GM12878 (cell line): ENCODE measurements at regions not wholly inside any gene's neighbourhood (a gene's known extent, or its start where the extent isn't known, plus 50 kb on each side); places are given as distances from the start of the nearest gene placed in this dataset.

Source experiments
- ATAC-seq: fragments of 200-7000 bp; cut with Tn5 transposase; 3 replicates; pipeline ENCODE4 v1.9.1; 2020; ENCODE audit warnings: mild to moderate bottlenecking, moderate library complexity
- BruUV-seq: library from RNA; stranded (reverse); fragments of 400-500 nt; replicated peaks from 2 replicates; lab custom pipeline; 2021; lab: Mats Ljungman, UMichigan
- CTCF ChIA-PET: fragments of 300-600 bp; sonication (Branson Sonifier 250); formaldehyde crosslinking; extraction: SDS; loops from one replicate; lab custom pipeline; 2021; ENCODE audit warnings: inconsistent platforms; lab: Yijun Ruan, JAX
- POLR2A ChIA-PET: fragments of 350-600 bp; formaldehyde crosslinking; extraction: SDS; loops from one replicate; lab custom pipeline; 2021; ENCODE audit warnings: inconsistent platforms; lab: Charles Lee
- RAD21 ChIA-PET: fragments of 300-600 bp; sonication (Branson Sonifier 250); formaldehyde crosslinking; loops from one replicate; lab custom pipeline; 2023; ENCODE audit warnings: antibody characterized with exemption; ENCODE audit not compliant: unreplicated experiment; lab: Charles Lee
- SMC1A ChIA-PET: fragments of 300-600 bp; sonication (Branson Sonifier 250); formaldehyde crosslinking; loops from one replicate; lab custom pipeline; 2023; ENCODE audit not compliant: unreplicated experiment, uncharacterized antibody; lab: Charles Lee
- DNase-seq: peaks from one replicate; pipeline ENCODE4 v3.0.0-alpha.2; 2011; ENCODE audit warnings: low read depth, low spot score
- FAIRE-seq: peaks from 3 replicates; lab custom pipeline; 2011; peaks lifted over from hg19 to GRCh38; lab: Jason Lieb, UNC
- H2AFZ ChIP-seq: 2 replicates; pipeline ENCODE4 v1.6.0; 2011; ENCODE audit warnings: low read depth, low read length, control low read depth; ENCODE audit not compliant: control insufficient read depth
- H3K27ac ChIP-seq: 2 replicates; pipeline ENCODE4 v1.5.1; 2011; ENCODE audit warnings: control low read depth; ENCODE audit not compliant: control insufficient read depth, insufficient read depth
- H3K27me3 ChIP-seq, 2 experiments: replicated peaks in 1 of 2; 2 replicates each; pipeline versions ENCODE4 v1.6.0 to v1.6.1; 2011; ENCODE audit warnings: low read length in 1 of 2; ENCODE audit not compliant: control insufficient read depth in 2 of 2, insufficient read depth in 2 of 2
- H3K36me3 ChIP-seq, 2 experiments: 2 replicates each; pipeline ENCODE4 v1.5.1; 2011; ENCODE audit warnings: low read length in 1 of 2; ENCODE audit not compliant: control insufficient read depth in 2 of 2, insufficient read depth in 2 of 2
- H3K4me1 ChIP-seq: 2 replicates; pipeline ENCODE4 v1.6.1; 2011; ENCODE audit warnings: mild to moderate bottlenecking, low read length, moderate library complexity, mixed read lengths; ENCODE audit not compliant: control insufficient read depth, insufficient read depth
- H3K4me2 ChIP-seq: 2 replicates; pipeline ENCODE4 v1.6.0; 2011; ENCODE audit warnings: control low read depth; ENCODE audit not compliant: control insufficient read depth, insufficient read depth
- H3K4me3 ChIP-seq: fragments of 200-600 bp; sonication (generic); 2 replicates; pipeline ENCODE4 v1.5.1; 2016
- H3K79me2 ChIP-seq: 2 replicates; pipeline ENCODE4 v1.6.0; 2011; ENCODE audit warnings: low read length; ENCODE audit not compliant: control insufficient read depth, insufficient read depth
- H3K9ac ChIP-seq: 2 replicates; pipeline ENCODE4 v1.8.0; 2011; ENCODE audit warnings: low read length, control low read depth, mixed read lengths; ENCODE audit not compliant: control insufficient read depth, insufficient read depth
- H3K9me3 ChIP-seq: replicated peaks from 3 replicates; pipeline ENCODE4 v1.5.1; 2011; ENCODE audit warnings: mild to moderate bottlenecking, low read length; ENCODE audit not compliant: control insufficient read depth, insufficient read depth
- H4K20me1 ChIP-seq: 2 replicates; pipeline ENCODE4 v1.6.0; 2011; ENCODE audit not compliant: control insufficient read depth, insufficient read depth
- ATF7 ChIP-seq: fragments of 450-650 bp; IDR thresholded peaks from 2 replicates; pipeline ENCODE4 v1.6.1; 2016; ENCODE audit warnings: low read depth, mild to moderate bottlenecking
- BMI1 ChIP-seq: fragments of 450-650 bp; IDR thresholded peaks from 2 replicates; pipeline ENCODE4 v1.6.1; 2016; ENCODE audit warnings: mild to moderate bottlenecking, moderate library complexity, borderline replicate concordance
- CREM ChIP-seq: IDR thresholded peaks from 2 replicates; pipeline ENCODE4 v1.6.1; 2014; ENCODE audit warnings: antibody characterized with exemption, low read depth
- DPF2 ChIP-seq: fragments of 450-650 bp; IDR thresholded peaks from 2 replicates; pipeline ENCODE4 v1.6.1; 2017; ENCODE audit warnings: mild to moderate bottlenecking
- ESRRA ChIP-seq: IDR thresholded peaks from 2 replicates; pipeline ENCODE4 v1.6.1; 2012; ENCODE audit warnings: mild to moderate bottlenecking, low read length, improper control_type of control experiment
- GATAD2B ChIP-seq: fragments of 450-650 bp; conservative IDR thresholded peaks from 2 replicates; pipeline ENCODE4 v1.6.1; 2017; ENCODE audit warnings: low read depth, mild to moderate bottlenecking, moderate library complexity
- LARP7 ChIP-seq: fragments of 450-650 bp; IDR thresholded peaks from 2 replicates; pipeline ENCODE4 v1.6.1; 2017; ENCODE audit warnings: mild to moderate bottlenecking
- MXI1 ChIP-seq: fragments of 150-350 bp; IDR thresholded peaks from 2 replicates; pipeline ENCODE4 v1.6.1; 2011; ENCODE audit warnings: low read depth, mild to moderate bottlenecking, inconsistent platforms, low read length, improper control_type of control experiment
- MYB ChIP-seq: fragments of 150-350 bp; IDR thresholded peaks from 2 replicates; pipeline ENCODE4 v1.6.1; 2014; ENCODE audit warnings: mild to moderate bottlenecking, low read depth, low read length, borderline replicate concordance
- NFXL1 ChIP-seq: fragments of 450-650 bp; IDR thresholded peaks from 2 replicates; pipeline ENCODE4 v1.6.1; 2017; ENCODE audit warnings: antibody characterized with exemption, mild to moderate bottlenecking, borderline replicate concordance
- PML ChIP-seq: IDR thresholded peaks from 2 replicates; pipeline ENCODE4 v1.6.1; 2012; ENCODE audit warnings: low read length, inconsistent platforms
- RAD51 ChIP-seq: fragments of 450-650 bp; IDR thresholded peaks from 2 replicates; pipeline ENCODE4 v1.6.1; 2016; ENCODE audit warnings: moderate library complexity, mild to moderate bottlenecking, inconsistent platforms
- REST ChIP-seq: IDR thresholded peaks from 2 replicates; pipeline ENCODE4 v1.6.1; 2012; ENCODE audit warnings: mild to moderate bottlenecking, low read depth, low read length
- SPI1 ChIP-seq: IDR thresholded peaks from 2 replicates; pipeline ENCODE4 v1.6.1; 2011; ENCODE audit warnings: low read depth, mild to moderate bottlenecking, low read length, moderate library complexity, borderline replicate concordance; ENCODE audit not compliant: insufficient read depth
- STAT3 ChIP-seq: IDR thresholded peaks from 2 replicates; pipeline ENCODE4 v1.6.1; 2011; ENCODE audit warnings: low read depth, low read length, improper control_type of control experiment
- ZBTB11 ChIP-seq: fragments of 450-650 bp; formaldehyde crosslinking; IDR thresholded peaks from 2 replicates; pipeline ENCODE4 v1.5.0; 2022; ENCODE audit warnings: mild to moderate bottlenecking, missing genetic modification characterization
- WGBS: methylation state at CpG from one replicate; pipeline ENCODE4 v1.1.6; 2016; ENCODE audit warnings: low lambda C conversion rate; ENCODE audit not compliant: insufficient replicate concordance, insufficient coverage; ENCODE audit errors: missing lambda C conversion rate; 5-methylcytosine and 5-hydroxymethylcytosine counted together
- in situ Hi-C: fragments of 300-500 bp; cut with MboI; formaldehyde crosslinking; loops from 9 replicates; pipeline ENCODE4 v1.14.3; 2018; ENCODE audit warnings: mixed read lengths
- intact Hi-C: fragments of 100-400 bp; cut with micrococcal nuclease; formaldehyde crosslinking; loops from one replicate; pipeline ENCODE4 v1.14.2; 2022; ENCODE audit not compliant: unreplicated experiment

GRCh38 chr12:91810531-91811451, 334.9 kb downstream of the BTG1 start (continued):
- no peak for TF ChIP-seq SPI1
- TF ChIP-seq PML = no peak
- no peak for TF ChIP-seq MYB
- TF ChIP-seq CREM = no peak

- ChIA-PET CTCF (interaction anchor here (0.8 to 5.3 kb wide), 20 partner anchors 9 to 840 kb away, joined by 3 to 61 read pairs (median 12); partner anchors contain the start of gene BTG1), RAD21 (interaction anchor here (0.7 to 3.8 kb wide), 11 partner anchors 18 to 760 kb away, joined by 3 to 41 read pairs (median 4); partner anchors contain the start of gene BTG1)
- H3K9me3 ChIP-seq = no peaks in the 10 kb centered on the region
- no peak for TF ChIP-seq STAT3
- no peak for TF ChIP-seq ZBTB11 (CRISPR knock-in tag)
- no peak for TF ChIP-seq GATAD2B
- TF ChIP-seq DPF2 = no peak
- no peak for TF ChIP-seq LARP7
- TF ChIP-seq BMI1 = no peak
- TF ChIP-seq NFXL1 = no peak
- no peak for TF ChIP-seq REST
- no peak for TF ChIP-seq MXI1
- TF ChIP-seq RAD51 = no peak
- TF ChIP-seq ATF7 = no peak
- TF ChIP-seq ESRRA = no peak
Measured at GRCh38 chr12:91810077-91810476, 335.6 kb downstream of the BTG1 start.

More at GRCh38 chr12:91810077-91810476, 335.6 kb downstream of the BTG1 start:
- FAIRE-seq (no peak), ATAC-seq (no peak), DNase-seq (no peak)
- Histone ChIP-seq H3K4me2 (no peak overlapping the region), H4K20me1 (no peaks in the 10 kb centered on the region), H3K27me3 (no peaks in the 10 kb centered on the region), H3K27ac (no peak overlapping the region), H3K4me3 (no peak overlapping the region), H3K36me3 (no peaks in the 10 kb centered on the region), H2AFZ (no peak overlapping the region), H3K4me1 (no peaks in the 10 kb centered on the region), H3K79me2 (no peaks in the 10 kb centered on the region), H3K9ac (no peak overlapping the region)
- no TSS peak for BruUV-seq
- ChIA-PET POLR2A (no interaction called here), SMC1A (interaction anchor here (0.6 to 3.2 kb wide), 14 partner anchors 13 to 839 kb away, joined by 3 to 51 read pairs (median 8); no protein-coding TSS in a partner anchor)
- intact Hi-C loops = loop anchor here (2.0 to 5.0 kb wide), 4 partner anchors 222 to 842 kb away; no protein-coding TSS in a partner anchor
- in situ Hi-C loops = loop anchor here (5.0 to 10.0 kb wide), 3 partner anchors 327 to 762 kb away; no protein-coding TSS in a partner anchor
- WGBS = 47% methylated on average over 1 of the region's 1 CpG
